ENCODE measurements at regions not wholly inside any gene's neighbourhood (a gene's known extent, or its start where the extent isn't known, plus 50 kb on each side); places are given as distances from the start of the nearest gene placed in this dataset.

DNA sequence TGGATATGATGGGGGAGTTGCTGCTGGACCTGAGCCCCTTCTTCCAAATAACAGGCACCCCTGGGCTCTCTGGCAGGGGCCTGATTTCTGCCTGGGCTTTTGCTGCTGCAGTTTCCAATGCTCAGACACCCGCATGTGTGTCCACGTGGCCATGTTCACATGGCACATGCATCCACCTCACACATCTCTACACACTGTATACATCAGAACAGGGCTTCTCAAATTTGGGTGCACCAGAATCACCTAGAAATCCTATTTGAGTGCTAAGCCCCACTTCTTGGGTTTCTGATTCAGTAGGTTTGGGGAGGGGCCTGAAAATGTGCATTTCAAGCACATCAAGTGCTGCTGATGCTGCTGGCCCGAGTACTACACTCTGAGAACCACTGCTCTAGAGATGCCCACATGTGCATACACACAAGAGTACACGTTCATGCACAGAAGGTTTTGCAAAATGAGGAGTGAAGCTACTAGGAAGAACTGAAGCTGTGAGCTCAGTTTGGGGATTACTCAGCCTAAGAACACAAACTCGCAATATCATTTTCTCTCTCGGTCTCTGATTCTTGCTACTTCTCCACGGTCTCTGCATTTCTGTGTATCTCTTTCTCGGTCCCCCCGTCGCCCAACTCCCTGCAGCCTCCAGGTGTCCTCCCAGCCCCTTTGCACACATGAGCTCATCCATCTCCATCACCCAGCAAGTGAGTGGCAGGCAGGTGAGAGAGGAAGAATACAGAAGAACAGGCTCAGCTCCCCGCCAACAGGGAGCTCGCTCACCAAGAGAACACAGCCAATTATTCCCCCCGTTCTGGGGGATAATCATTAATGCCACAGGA is 97.0 kb downstream of the PCDH1 start:
- TF ChIP-seq, protein P1, sequence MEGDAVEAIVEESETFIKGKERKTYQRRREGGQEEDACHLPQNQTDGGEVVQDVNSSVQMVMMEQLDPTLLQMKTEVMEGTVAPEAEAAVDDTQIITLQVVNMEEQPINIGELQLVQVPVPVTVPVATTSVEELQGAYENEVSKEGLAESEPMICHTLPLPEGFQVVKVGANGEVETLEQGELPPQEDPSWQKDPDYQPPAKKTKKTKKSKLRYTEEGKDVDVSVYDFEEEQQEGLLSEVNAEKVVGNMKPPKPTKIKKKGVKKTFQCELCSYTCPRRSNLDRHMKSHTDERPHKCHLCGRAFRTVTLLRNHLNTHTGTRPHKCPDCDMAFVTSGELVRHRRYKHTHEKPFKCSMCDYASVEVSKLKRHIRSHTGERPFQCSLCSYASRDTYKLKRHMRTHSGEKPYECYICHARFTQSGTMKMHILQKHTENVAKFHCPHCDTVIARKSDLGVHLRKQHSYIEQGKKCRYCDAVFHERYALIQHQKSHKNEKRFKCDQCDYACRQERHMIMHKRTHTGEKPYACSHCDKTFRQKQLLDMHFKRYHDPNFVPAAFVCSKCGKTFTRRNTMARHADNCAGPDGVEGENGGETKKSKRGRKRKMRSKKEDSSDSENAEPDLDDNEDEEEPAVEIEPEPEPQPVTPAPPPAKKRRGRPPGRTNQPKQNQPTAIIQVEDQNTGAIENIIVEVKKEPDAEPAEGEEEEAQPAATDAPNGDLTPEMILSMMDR (IDR thresholded peaks at IDR 0.05; ENCODE audit: insufficient read depth, low read length), result no peak
- no peak for TF ChIP-seq POLR2AphosphoS5 (IDR thresholded peaks at IDR 0.05; ENCODE audit: low read depth)
